GM20000 (cell line): ENCODE measurements at regions not wholly inside any gene's neighbourhood (a gene's known extent, or its start where the extent isn't known, plus 50 kb on each side); places are given as distances from the start of the nearest gene placed in this dataset.

Experiments used
- DNase-seq: peaks from one replicate; pipeline ENCODE4 v3.0.0; 2012; ENCODE audit warnings: low spot score
- CTCF ChIP-seq: IDR thresholded peaks from 2 replicates; pipeline ENCODE4 v1.5.1; 2012; ENCODE audit warnings: mild to moderate bottlenecking, control low read depth; ENCODE audit errors: extremely low read depth, missing control alignments

GRCh38 chr12:41893491-41893890, 251.2 kb downstream of the GXYLT1 start:
- TF ChIP-seq CTCF: no peak
- DNase-seq: no peak

GRCh38 chr12:41892302-41892701, 252.4 kb downstream of the GXYLT1 start:
- no peak for DNase-seq

GRCh38 chr12:41891226-41891625, 253.4 kb downstream of the GXYLT1 start:
- no peak for TF ChIP-seq CTCF
- DNase-seq: no peak

More at GRCh38 chr12:41892302-41892701, 252.4 kb downstream of the GXYLT1 start:
- TF ChIP-seq CTCF: no peak

- TF ChIP-seq CTCF: no peak
- DNase-seq: no peak
Measured at GRCh38 chr12:41888285-41888684, 256.4 kb downstream of the GXYLT1 start.

- DNase-seq: no peak
- no peak for TF ChIP-seq CTCF
Measured at GRCh38 chr12:41881891-41882805, 262.5 kb downstream of the GXYLT1 start.

GRCh38 chr12:41869432-41869831, 275.2 kb downstream of the GXYLT1 start:
- DNase-seq: no peak
- TF ChIP-seq CTCF: no peak

- no peak for DNase-seq
- TF ChIP-seq CTCF: no peak
Measured at GRCh38 chr12:41866878-41867430, 277.7 kb downstream of the GXYLT1 start.
